OCI-LY1 (cell line): ENCODE measurements at regions not wholly inside any gene's neighbourhood (a gene's known extent, or its start where the extent isn't known, plus 50 kb on each side); places are given as distances from the start of the nearest gene placed in this dataset.

ENCODE experiments used
- EZH2 ChIP-seq: fragments of 200-600 bp; sonication (generic), shearing (Covaris generic); IDR thresholded peaks from 2 replicates; pipeline ENCODE4 v1.8.0; 2017; ENCODE audit warnings: borderline replicate concordance, mixed run types, mild to moderate bottlenecking, antibody characterized with exemption, low read length, moderate library complexity, mixed read lengths
- TF ChIP-seq, protein P1 (sequence below): fragments of 200-600 bp; sonication (generic), shearing (Covaris generic); IDR thresholded peaks from 2 replicates; pipeline ENCODE4 v1.5.1; 2017; ENCODE audit warnings: mild to moderate bottlenecking, antibody characterized with exemption, low read length, moderate library complexity, mixed read lengths

DNA sequence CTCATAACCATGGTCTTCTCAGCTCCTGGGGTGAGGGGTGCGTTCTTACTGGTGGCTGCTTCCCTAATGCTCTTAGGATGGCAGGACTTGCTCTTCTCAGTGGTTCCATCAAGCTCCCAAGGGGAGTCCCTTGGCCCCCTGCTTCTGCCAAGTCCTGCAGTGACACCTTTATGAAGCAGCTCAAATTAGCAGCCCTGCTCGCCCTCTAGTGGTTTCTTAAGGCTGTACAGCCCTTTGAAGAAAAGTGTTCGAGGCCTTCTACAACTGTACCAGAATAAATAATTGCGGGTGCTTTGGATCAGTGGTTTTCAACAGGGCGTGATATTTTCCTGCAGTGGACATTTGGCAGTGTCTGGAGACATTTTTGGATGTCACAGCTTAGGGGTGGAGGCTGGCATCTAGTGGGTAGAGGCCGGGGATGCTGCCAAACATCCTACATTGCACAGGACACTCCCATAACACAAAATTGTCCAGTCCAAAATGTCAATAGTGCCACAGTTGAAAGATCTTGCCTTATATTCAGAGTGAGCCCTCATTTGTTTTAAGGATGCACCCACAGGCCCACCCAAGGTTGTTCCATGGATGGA lies 204.7 kb upstream of the S100G start:
- TF ChIP-seq, protein P1, sequence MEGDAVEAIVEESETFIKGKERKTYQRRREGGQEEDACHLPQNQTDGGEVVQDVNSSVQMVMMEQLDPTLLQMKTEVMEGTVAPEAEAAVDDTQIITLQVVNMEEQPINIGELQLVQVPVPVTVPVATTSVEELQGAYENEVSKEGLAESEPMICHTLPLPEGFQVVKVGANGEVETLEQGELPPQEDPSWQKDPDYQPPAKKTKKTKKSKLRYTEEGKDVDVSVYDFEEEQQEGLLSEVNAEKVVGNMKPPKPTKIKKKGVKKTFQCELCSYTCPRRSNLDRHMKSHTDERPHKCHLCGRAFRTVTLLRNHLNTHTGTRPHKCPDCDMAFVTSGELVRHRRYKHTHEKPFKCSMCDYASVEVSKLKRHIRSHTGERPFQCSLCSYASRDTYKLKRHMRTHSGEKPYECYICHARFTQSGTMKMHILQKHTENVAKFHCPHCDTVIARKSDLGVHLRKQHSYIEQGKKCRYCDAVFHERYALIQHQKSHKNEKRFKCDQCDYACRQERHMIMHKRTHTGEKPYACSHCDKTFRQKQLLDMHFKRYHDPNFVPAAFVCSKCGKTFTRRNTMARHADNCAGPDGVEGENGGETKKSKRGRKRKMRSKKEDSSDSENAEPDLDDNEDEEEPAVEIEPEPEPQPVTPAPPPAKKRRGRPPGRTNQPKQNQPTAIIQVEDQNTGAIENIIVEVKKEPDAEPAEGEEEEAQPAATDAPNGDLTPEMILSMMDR = peak; percentile 56
- no peak for TF ChIP-seq EZH2
